Spinal cord (tissue), 9 donors: ENCODE measurements at regions not wholly inside any gene's neighbourhood (a gene's known extent, or its start where the extent isn't known, plus 50 kb on each side); places are given as distances from the start of the nearest gene placed in this dataset.

Source experiments
- DNase-seq, 6 donors: peaks; one replicate each; pipeline versions ENCODE4 v3.0.0 to v3.0.0-alpha.2; 2013 to 2015; ENCODE audit warnings: low spot score in 6 of 6, low read depth in 4 of 6
- H3K27ac ChIP-seq: one replicate; pipeline ENCODE4 v1.5.1; 2013; ENCODE audit warnings: low read depth, low read length, control low read depth
- H3K27me3 ChIP-seq: one replicate; pipeline ENCODE4 v1.6.1; 2013; ENCODE audit warnings: low read length; ENCODE audit not compliant: control insufficient read depth, insufficient read depth
- H3K36me3 ChIP-seq: one replicate; pipeline ENCODE4 v1.6.1; 2013; ENCODE audit warnings: low read length; ENCODE audit not compliant: control insufficient read depth, insufficient read depth
- H3K4me1 ChIP-seq: one replicate; pipeline ENCODE4 v1.6.1; 2013; ENCODE audit warnings: low read length; ENCODE audit not compliant: control insufficient read depth, insufficient read depth
- H3K4me3 ChIP-seq: one replicate; pipeline ENCODE4 v1.5.1; 2013; ENCODE audit warnings: low read depth, low read length, control low read depth
- H3K9me3 ChIP-seq: one replicate; pipeline ENCODE4 v1.6.1; 2013; ENCODE audit warnings: low read length; ENCODE audit not compliant: control insufficient read depth, insufficient read depth
- WGBS: methylation state at CpG from one replicate; pipeline ENCODE4 v1.1.5; 2013; ENCODE audit warnings: missing lambda C conversion rate; ENCODE audit not compliant: insufficient coverage; 5-methylcytosine and 5-hydroxymethylcytosine counted together
- donor health status: healthy.

GRCh38 chr2:38176619-38177021 is 100.7 kb upstream of the CYP1B1 start:
- Histone ChIP-seq H3K4me1 (no peaks in the 10 kb centered on the region), H3K4me3 (no peak overlapping the region), H3K27ac (no peak overlapping the region), H3K27me3 (no peaks in the 10 kb centered on the region), H3K9me3 (no peaks in the 10 kb centered on the region), H3K36me3 (no peaks in the 10 kb centered on the region)
- no peak for DNase-seq
- no CpG with 5 or more reads among the region's 2 CpGs for WGBS

- H3K27ac ChIP-seq: no peak overlapping the region
- no peaks in the 10 kb centered on the region for H3K27me3 ChIP-seq
- no peaks in the 10 kb centered on the region for H3K4me1 ChIP-seq
- H3K36me3 ChIP-seq: no peaks in the 10 kb centered on the region
- DNase-seq: no peak
- peaks cover 2% of the 10 kb centered on the region for H3K9me3 ChIP-seq
- H3K4me3 ChIP-seq: no peak overlapping the region
- 82% methylated on average over 4 of the region's 7 CpGs for WGBS
Observed at GRCh38 chr2:38174646-38175423, 98.9 kb upstream of the CYP1B1 start.

- Histone ChIP-seq H3K9me3 (peaks cover 2% of the 10 kb centered on the region), H3K4me3 (no peak overlapping the region), H3K27me3 (no peaks in the 10 kb centered on the region), H3K36me3 (no peaks in the 10 kb centered on the region), H3K4me1 (no peaks in the 10 kb centered on the region), H3K27ac (no peak overlapping the region)
- no CpG with 5 or more reads among the region's 2 CpGs for WGBS
- DNase-seq: no peak
Observed at GRCh38 chr2:38174131-38174530, 98.2 kb upstream of the CYP1B1 start.

- WGBS: no CpG with 5 or more reads among the region's 4 CpGs
- no peak overlapping the region for H3K27ac ChIP-seq
- DNase-seq: no peak
Observed at GRCh38 chr2:38173683-38174082, 97.7 kb upstream of the CYP1B1 start.

GRCh38 chr2:38171208-38171855 is 95.4 kb upstream of the CYP1B1 start:
- Histone ChIP-seq H3K9me3 (peaks cover 2% of the 10 kb centered on the region), H3K27me3 (no peaks in the 10 kb centered on the region), H3K4me3 (no peak overlapping the region), H3K36me3 (no peaks in the 10 kb centered on the region), H3K27ac (no peak overlapping the region), H3K4me1 (no peaks in the 10 kb centered on the region)
- no CpG with 5 or more reads among the region's 1 CpG for WGBS
- DNase-seq: no peak

More at GRCh38 chr2:38173683-38174082, 97.7 kb upstream of the CYP1B1 start:
- H3K4me1 ChIP-seq: no peaks in the 10 kb centered on the region
- no peaks in the 10 kb centered on the region for H3K36me3 ChIP-seq
- H3K27me3 ChIP-seq: no peaks in the 10 kb centered on the region
- H3K4me3 ChIP-seq: no peak overlapping the region
- peaks cover 2% of the 10 kb centered on the region for H3K9me3 ChIP-seq

GRCh38 chr2:38170733-38171132 is 94.8 kb upstream of the CYP1B1 start:
- no peak overlapping the region for H3K27ac ChIP-seq
- no peaks in the 10 kb centered on the region for H3K36me3 ChIP-seq
- H3K27me3 ChIP-seq: no peaks in the 10 kb centered on the region
- H3K4me3 ChIP-seq: no peak overlapping the region
- DNase-seq: no peak
- H3K9me3 ChIP-seq: peaks cover 2% of the 10 kb centered on the region
- no peaks in the 10 kb centered on the region for H3K4me1 ChIP-seq

- H3K4me1 ChIP-seq: no peaks in the 10 kb centered on the region
- WGBS: 89% methylated on average over 1 of the region's 3 CpGs
- H3K27me3 ChIP-seq: no peaks in the 10 kb centered on the region
- no peaks in the 10 kb centered on the region for H3K36me3 ChIP-seq
- DNase-seq: peak in 1 of 6 donors; percentile 35
- peaks cover 2% of the 10 kb centered on the region for H3K9me3 ChIP-seq
- no peak overlapping the region for H3K4me3 ChIP-seq
- no peak overlapping the region for H3K27ac ChIP-seq
Observed at GRCh38 chr2:38170067-38170466, 94.1 kb upstream of the CYP1B1 start.

GRCh38 chr2:38168710-38169480 is 92.9 kb upstream of the CYP1B1 start:
- H3K4me3 ChIP-seq: no peak overlapping the region
- no peaks in the 10 kb centered on the region for H3K4me1 ChIP-seq
- 86% methylated on average over 4 of the region's 5 CpGs for WGBS
- H3K27ac ChIP-seq: no peak overlapping the region
- H3K9me3 ChIP-seq: peaks cover 2% of the 10 kb centered on the region
- no peak for DNase-seq
- H3K27me3 ChIP-seq: no peaks in the 10 kb centered on the region
- H3K36me3 ChIP-seq: no peaks in the 10 kb centered on the region

GRCh38 chr2:38167968-38168350 is 92.0 kb upstream of the CYP1B1 start:
- no peak for DNase-seq
- H3K4me3 ChIP-seq: no peak overlapping the region
- no peaks in the 10 kb centered on the region for H3K36me3 ChIP-seq
- no peaks in the 10 kb centered on the region for H3K27me3 ChIP-seq
- H3K27ac ChIP-seq: no peak overlapping the region
- peaks cover 2% of the 10 kb centered on the region for H3K9me3 ChIP-seq
- whole genome bisulfite sequencing: 71% methylated on average over 1 of the region's 2 CpGs
- no peaks in the 10 kb centered on the region for H3K4me1 ChIP-seq
